ENCODE measurements at regions not wholly inside any gene's neighbourhood (a gene's known extent, or its start where the extent isn't known, plus 50 kb on each side); places are given as distances from the start of the nearest gene placed in this dataset.

DNA sequence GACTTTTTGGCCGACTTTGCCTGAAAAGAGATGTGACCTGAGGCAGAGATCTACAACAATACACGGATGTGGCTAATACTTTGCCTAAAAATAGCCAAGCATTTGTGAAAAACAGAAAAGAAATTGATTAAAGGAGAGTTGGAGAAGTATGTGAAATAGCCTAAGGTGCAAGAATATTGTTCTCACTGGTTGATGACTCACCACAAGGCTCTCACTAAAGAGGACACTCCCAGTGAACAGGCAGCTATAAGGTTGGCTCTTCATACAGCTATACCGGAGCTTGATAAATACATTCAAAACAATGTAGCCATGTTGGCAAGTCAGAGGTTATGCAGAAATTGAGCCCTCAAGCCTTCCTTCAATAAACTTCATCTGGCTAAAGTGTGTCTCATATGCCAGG lies 317.2 kb upstream of the GRAMD2B start:
- TF ChIP-seq, protein P1, sequence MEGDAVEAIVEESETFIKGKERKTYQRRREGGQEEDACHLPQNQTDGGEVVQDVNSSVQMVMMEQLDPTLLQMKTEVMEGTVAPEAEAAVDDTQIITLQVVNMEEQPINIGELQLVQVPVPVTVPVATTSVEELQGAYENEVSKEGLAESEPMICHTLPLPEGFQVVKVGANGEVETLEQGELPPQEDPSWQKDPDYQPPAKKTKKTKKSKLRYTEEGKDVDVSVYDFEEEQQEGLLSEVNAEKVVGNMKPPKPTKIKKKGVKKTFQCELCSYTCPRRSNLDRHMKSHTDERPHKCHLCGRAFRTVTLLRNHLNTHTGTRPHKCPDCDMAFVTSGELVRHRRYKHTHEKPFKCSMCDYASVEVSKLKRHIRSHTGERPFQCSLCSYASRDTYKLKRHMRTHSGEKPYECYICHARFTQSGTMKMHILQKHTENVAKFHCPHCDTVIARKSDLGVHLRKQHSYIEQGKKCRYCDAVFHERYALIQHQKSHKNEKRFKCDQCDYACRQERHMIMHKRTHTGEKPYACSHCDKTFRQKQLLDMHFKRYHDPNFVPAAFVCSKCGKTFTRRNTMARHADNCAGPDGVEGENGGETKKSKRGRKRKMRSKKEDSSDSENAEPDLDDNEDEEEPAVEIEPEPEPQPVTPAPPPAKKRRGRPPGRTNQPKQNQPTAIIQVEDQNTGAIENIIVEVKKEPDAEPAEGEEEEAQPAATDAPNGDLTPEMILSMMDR (conservative IDR thresholded peaks at IDR 0.05): no peak
- peaks cover 1% of the 10 kb centered on the region for H3K9me3 Mint-ChIP-seq
- no peak overlapping the region for H3K4me3 Mint-ChIP-seq
- no peak overlapping the region for H3K27ac Mint-ChIP-seq (ENCODE audit: unreplicated experiment)
- DNase-seq (ENCODE audit: low read depth, low spot score): no peak
- no peaks in the 10 kb centered on the region for H3K27me3 Mint-ChIP-seq (ENCODE audit: low read depth)
- peaks cover 21% of the 10 kb centered on the region for H3K4me1 Mint-ChIP-seq
- no peaks in the 10 kb centered on the region for H3K36me3 Mint-ChIP-seq (ENCODE audit: low read depth)

DNA sequence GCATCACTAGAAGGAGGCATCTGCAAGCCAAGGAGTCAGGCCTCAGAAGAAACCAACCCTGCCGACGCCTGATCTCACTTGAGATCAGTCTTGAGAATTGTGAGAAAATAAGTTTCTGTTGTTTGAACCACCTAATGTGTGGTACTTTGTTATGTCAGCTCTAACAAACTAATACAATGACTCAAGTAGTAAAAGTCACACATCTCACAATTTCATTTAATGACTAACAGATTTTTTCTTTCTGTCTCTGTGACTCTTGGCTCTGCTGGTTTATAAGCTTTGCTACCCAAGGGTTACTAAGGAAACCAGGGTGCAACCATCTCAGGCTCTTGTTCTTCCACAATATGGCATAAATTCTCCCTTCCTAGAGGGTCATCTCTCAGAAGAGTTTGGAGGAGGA lies 315.8 kb upstream of the GRAMD2B start:
- no peak overlapping the region for H3K27ac Mint-ChIP-seq (ENCODE audit: unreplicated experiment)
- TF ChIP-seq, protein P1 (conservative IDR thresholded peaks at IDR 0.05): no peak
- peaks cover 7% of the 10 kb centered on the region for H3K9me3 Mint-ChIP-seq
- peaks cover 17% of the 10 kb centered on the region for H3K4me1 Mint-ChIP-seq
- peaks cover 3% of the 10 kb centered on the region for H3K36me3 Mint-ChIP-seq (ENCODE audit: low read depth)
- H3K27me3 Mint-ChIP-seq (ENCODE audit: low read depth): no peaks in the 10 kb centered on the region
- no peak overlapping the region for H3K4me3 Mint-ChIP-seq
- DNase-seq (ENCODE audit: low read depth, low spot score): no peak

DNA sequence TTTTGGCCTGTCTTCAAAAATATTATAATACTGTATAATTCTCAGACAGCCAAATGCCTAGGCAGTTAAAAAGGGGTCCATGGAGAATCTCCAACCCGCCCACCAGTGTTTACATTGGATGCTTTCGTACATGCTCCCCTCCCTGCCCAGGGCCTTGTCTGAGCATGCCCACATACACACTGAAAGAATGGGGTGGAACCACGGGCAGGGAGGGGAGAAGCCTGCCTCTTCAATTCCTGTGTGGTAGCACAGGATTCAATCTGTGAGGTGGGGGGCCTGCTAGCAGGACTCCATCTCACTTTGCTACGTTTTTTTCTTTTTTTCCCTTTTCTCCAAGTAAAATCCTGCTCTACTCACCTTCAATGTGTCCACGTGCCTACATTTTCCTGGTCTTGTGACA lies 314.7 kb upstream of the GRAMD2B start:
- DNase-seq (ENCODE audit: low read depth, low spot score): no peak
- H3K4me1 Mint-ChIP-seq: peaks cover 11% of the 10 kb centered on the region
- TF ChIP-seq, protein P1 (conservative IDR thresholded peaks at IDR 0.05): no peak
- no peaks in the 10 kb centered on the region for H3K27me3 Mint-ChIP-seq (ENCODE audit: low read depth)
- no peak overlapping the region for H3K4me3 Mint-ChIP-seq
- H3K36me3 Mint-ChIP-seq (ENCODE audit: low read depth): peaks cover 5% of the 10 kb centered on the region
- no peak overlapping the region for H3K27ac Mint-ChIP-seq (ENCODE audit: unreplicated experiment)
- H3K9me3 Mint-ChIP-seq: peaks cover 9% of the 10 kb centered on the region

DNA sequence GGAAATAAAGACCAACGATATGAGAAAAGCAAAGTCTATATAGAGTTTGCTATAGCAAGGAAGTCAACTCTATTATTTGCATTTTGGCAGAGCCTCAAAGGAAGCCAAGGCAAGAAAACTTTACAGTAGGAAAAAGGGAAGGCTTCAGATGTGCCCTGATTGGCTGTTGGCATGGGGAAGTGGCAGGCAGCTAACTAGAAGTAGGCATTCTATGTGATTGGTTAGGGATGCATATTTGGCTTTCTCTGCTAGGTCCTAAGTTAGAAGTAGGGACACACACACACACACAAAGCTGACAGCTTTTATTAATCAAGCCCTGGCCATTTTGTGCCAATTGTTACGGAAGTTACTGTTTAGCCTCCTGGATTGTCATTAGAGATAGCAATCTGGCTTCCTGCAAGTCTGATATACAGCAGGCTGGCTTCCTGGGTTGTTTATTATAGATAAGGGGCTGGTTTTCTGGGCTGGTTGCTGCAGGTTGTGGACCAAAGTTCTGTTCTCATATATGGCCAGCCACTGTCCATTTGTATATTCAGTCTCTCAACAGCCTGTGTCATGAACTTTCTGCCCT lies 308.1 kb upstream of the GRAMD2B start:
- Mint-ChIP-seq H3K27me3 (ENCODE audit: low read depth) (no peaks in the 10 kb centered on the region), H3K4me1 (no peaks in the 10 kb centered on the region), H3K27ac (ENCODE audit: unreplicated experiment) (no peak overlapping the region), H3K4me3 (no peak overlapping the region), H3K36me3 (ENCODE audit: low read depth) (peaks cover 9% of the 10 kb centered on the region), H3K9me3 (peaks cover 18% of the 10 kb centered on the region)
- TF ChIP-seq, protein P1 (conservative IDR thresholded peaks at IDR 0.05): no peak
- DNase-seq (ENCODE audit: low read depth, low spot score): no peak

GRCh38 chr5:126117044-126117443 lies 306.2 kb upstream of the GRAMD2B start:
- no peak overlapping the region for H3K4me3 Mint-ChIP-seq
- TF ChIP-seq, protein P1 (conservative IDR thresholded peaks at IDR 0.05): no peak
- H3K9me3 Mint-ChIP-seq: peaks cover 14% of the 10 kb centered on the region
- no peaks in the 10 kb centered on the region for H3K4me1 Mint-ChIP-seq
- H3K27me3 Mint-ChIP-seq (ENCODE audit: low read depth): no peaks in the 10 kb centered on the region
- no peak overlapping the region for H3K27ac Mint-ChIP-seq (ENCODE audit: unreplicated experiment)
- DNase-seq (ENCODE audit: low read depth, low spot score): no peak
- peaks cover 9% of the 10 kb centered on the region for H3K36me3 Mint-ChIP-seq (ENCODE audit: low read depth)

Measured in neural crest cell (in vitro differentiated cells).